SKM-1 treated with dmso at 0.1 percent for 144 hours (cell line): ENCODE measurements at regions not wholly inside any gene's neighbourhood (a gene's known extent, or its start where the extent isn't known, plus 50 kb on each side); places are given as distances from the start of the nearest gene placed in this dataset.
A peak's percentile ranks its signal among the peaks of the same experiment; 100 is the strongest.
"Not testable (repeated sequence)": the region's sequence is repeated elsewhere in the genome, so short reads cannot be mapped to it uniquely, and the experiment has no call there.

ENCODE experiments used
- DNase-seq: peaks from one replicate; lab custom pipeline; 2025; ENCODE audit not compliant: unreplicated experiment; lab: John Stamatoyannopoulos, UW

- peak; percentile 5 for DNase-seq
Measured at GRCh38 chr5:158606233-158606632, 493.5 kb downstream of the EBF1 start.

- DNase-seq = no peak
Measured at GRCh38 chr5:158602981-158603380, 496.7 kb downstream of the EBF1 start.

GRCh38 chr5:158601118-158601517 is 498.6 kb downstream of the EBF1 start:
- no peak for DNase-seq

GRCh38 chr5:158600679-158601078 is 499.0 kb downstream of the EBF1 start:
- no peak for DNase-seq

- DNase-seq = no peak
Measured at GRCh38 chr5:158599157-158599556, 500.6 kb downstream of the EBF1 start.

GRCh38 chr5:158594595-158595242 is 505.0 kb downstream of the EBF1 start:
- DNase-seq = no peak

- no peak for DNase-seq
Measured at GRCh38 chr5:158593925-158594324, 505.8 kb downstream of the EBF1 start.

- no peak for DNase-seq
Measured at GRCh38 chr5:158591301-158591863, 508.3 kb downstream of the EBF1 start.

- no peak for DNase-seq
Measured at GRCh38 chr5:158590746-158591300, 508.9 kb downstream of the EBF1 start.

- DNase-seq = no peak
Measured at GRCh38 chr5:158589939-158590338, 509.8 kb downstream of the EBF1 start.

- no peak for DNase-seq
Measured at GRCh38 chr5:158588617-158589016, 511.1 kb downstream of the EBF1 start.

GRCh38 chr5:158586054-158586453 is 513.7 kb downstream of the EBF1 start:
- no peak for DNase-seq

- not testable (repeated sequence) for DNase-seq
Measured at GRCh38 chr5:158582669-158583068, 517.0 kb downstream of the EBF1 start.

GRCh38 chr5:158573829-158574228 is 525.9 kb downstream of the EBF1 start:
- DNase-seq = no peak

GRCh38 chr5:158570502-158570901 is 529.2 kb downstream of the EBF1 start:
- DNase-seq = no peak

GRCh38 chr5:158569534-158569933 is 530.2 kb downstream of the EBF1 start:
- no peak for DNase-seq

GRCh38 chr5:158565017-158565789 is 534.5 kb downstream of the EBF1 start:
- DNase-seq = no peak

- no peak for DNase-seq
Measured at GRCh38 chr5:158563760-158564390, 535.8 kb downstream of the EBF1 start.

- DNase-seq = no peak
Measured at GRCh38 chr5:158561562-158562190, 538.0 kb downstream of the EBF1 start.

- no peak for DNase-seq
Measured at GRCh38 chr5:158560170-158560569, 539.5 kb downstream of the EBF1 start.

- DNase-seq = no peak
Measured at GRCh38 chr5:158559643-158560042, 540.1 kb downstream of the EBF1 start.
